MG63 (cell line): ENCODE measurements at regions not wholly inside any gene's neighbourhood (a gene's known extent, or its start where the extent isn't known, plus 50 kb on each side); places are given as distances from the start of the nearest gene placed in this dataset.
A peak's percentile ranks its signal among the peaks of the same experiment; 100 is the strongest.

Experiments used
- DNase-seq: peaks from one replicate; pipeline ENCODE4 v3.0.0-alpha.2; 2020
- H3K27me3 ChIP-seq: fragments of 250-450 bp; sonication (Bioruptor Pico); 2 replicates; pipeline ENCODE4 v1.5.1; 2020; ENCODE audit warnings: mild to moderate bottlenecking, moderate library complexity
- H3K36me3 ChIP-seq: fragments of 250-450 bp; sonication (Bioruptor Pico); 2 replicates; pipeline ENCODE4 v1.5.1; 2020; ENCODE audit warnings: mild to moderate bottlenecking, moderate library complexity
- H3K4me3 ChIP-seq: fragments of 250-450 bp; sonication (Bioruptor Pico); 2 replicates; pipeline ENCODE4 v1.5.1; 2020; ENCODE audit warnings: mild to moderate bottlenecking, moderate library complexity
- H3K9me3 ChIP-seq: fragments of 250-450 bp; sonication (Bioruptor Pico); 2 replicates; pipeline ENCODE4 v1.5.1; 2020; ENCODE audit warnings: mild to moderate bottlenecking, moderate library complexity

GRCh38 chrX:13888284-13888683 is 71.4 kb upstream of the GPM6B start:
- Histone ChIP-seq H3K27me3 (no peaks in the 10 kb centered on the region), H3K36me3 (no peaks in the 10 kb centered on the region), H3K4me3 (no peak overlapping the region), H3K9me3 (no peaks in the 10 kb centered on the region)
- DNase-seq = no peak

- H3K36me3 ChIP-seq = no peaks in the 10 kb centered on the region
- DNase-seq = no peak
- no peak overlapping the region for H3K4me3 ChIP-seq
- no peaks in the 10 kb centered on the region for H3K27me3 ChIP-seq
- H3K9me3 ChIP-seq = no peaks in the 10 kb centered on the region
These were observed 68.7 kb upstream of the GPM6B start for GRCh38 chrX:13885591-13885990.

DNA sequence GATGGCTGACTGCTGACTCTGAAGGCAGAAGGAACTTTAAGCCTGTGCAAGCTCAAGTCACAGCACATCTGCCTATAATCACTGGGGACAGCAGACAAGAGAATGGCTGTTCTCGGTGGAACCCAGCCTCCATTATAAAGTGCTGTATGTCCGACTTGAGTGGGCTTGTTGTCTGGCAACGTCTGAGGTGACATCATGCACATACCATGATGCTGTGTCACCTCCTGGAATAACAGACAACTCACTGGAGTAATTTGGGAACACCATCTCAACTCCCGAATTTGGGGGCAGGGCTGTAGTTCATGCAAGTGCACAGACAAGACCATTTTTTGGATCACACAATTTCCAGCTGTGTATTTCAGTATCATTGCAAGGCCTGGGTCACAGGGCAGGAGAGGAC is 59.8 kb upstream of the GPM6B start:
- Histone ChIP-seq H3K4me3 (no peak overlapping the region), H3K27me3 (no peaks in the 10 kb centered on the region), H3K36me3 (no peaks in the 10 kb centered on the region), H3K9me3 (no peaks in the 10 kb centered on the region)
- peak; percentile 5 for DNase-seq

DNA sequence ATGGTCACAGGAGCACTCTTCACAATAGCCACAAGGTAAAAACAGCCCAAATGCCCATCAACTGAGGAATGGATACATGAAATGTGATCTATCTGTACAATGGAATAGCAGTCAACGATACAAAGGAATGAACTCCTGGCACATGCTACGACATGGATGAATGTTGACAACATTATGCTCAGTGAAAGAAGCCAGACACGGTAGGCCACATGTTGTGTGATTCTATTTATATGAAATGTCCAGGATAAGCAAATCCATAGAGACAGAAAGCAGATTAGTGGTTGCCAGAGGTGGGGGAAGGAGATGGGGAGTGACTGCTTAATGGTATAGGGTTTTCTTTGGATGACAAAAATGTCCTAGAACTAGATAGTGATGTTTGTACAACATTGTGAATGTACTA is 58.7 kb upstream of the GPM6B start:
- H3K36me3 ChIP-seq = no peaks in the 10 kb centered on the region
- H3K4me3 ChIP-seq = no peak overlapping the region
- H3K27me3 ChIP-seq = no peaks in the 10 kb centered on the region
- DNase-seq = no peak
- H3K9me3 ChIP-seq = no peaks in the 10 kb centered on the region

DNA sequence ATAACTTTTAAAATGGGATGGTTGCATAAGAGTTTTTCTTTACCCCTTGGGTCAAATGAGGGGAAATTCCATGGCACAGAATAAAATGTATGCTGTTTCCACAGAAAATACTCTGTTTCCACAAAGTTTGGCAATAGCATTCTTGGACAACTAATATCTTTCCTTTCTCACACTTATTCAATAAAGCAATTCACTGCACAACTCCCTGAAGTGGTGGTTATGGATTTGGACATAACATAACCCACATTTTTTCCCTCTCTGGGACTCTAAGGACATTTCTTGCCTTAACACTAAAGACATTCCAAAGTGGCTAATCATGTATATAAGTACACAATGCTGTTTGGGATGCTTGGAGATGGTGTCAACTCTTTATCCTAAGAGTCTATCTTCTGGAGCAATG is 51.7 kb upstream of the GPM6B start:
- DNase-seq = no peak
- H3K9me3 ChIP-seq = no peaks in the 10 kb centered on the region
- no peaks in the 10 kb centered on the region for H3K27me3 ChIP-seq
- H3K4me3 ChIP-seq = no peak overlapping the region
- H3K36me3 ChIP-seq = no peaks in the 10 kb centered on the region
